B cell (primary cell): ENCODE measurements at regions not wholly inside any gene's neighbourhood (a gene's known extent, or its start where the extent isn't known, plus 50 kb on each side); places are given as distances from the start of the nearest gene placed in this dataset.

Experiments used
- ATAC-seq: fragments of 200-7000 bp; cut with Tn5 transposase; one replicate; pipeline ENCODE4 v1.10.0; 2021; ENCODE audit warnings: low read depth, mild to moderate bottlenecking, moderate number of reproducible peaks, moderate library complexity
- CTCF ChIA-PET: fragments of 350-600 bp; sonication (Branson Sonifier 250); formaldehyde crosslinking; loops from one replicate; lab custom pipeline; 2021; ENCODE audit warnings: antibody characterized with exemption, inconsistent platforms; lab: Charles Lee
- POLR2A ChIA-PET: fragments of 350-600 bp; sonication (Branson Sonifier 250); formaldehyde crosslinking; loops from one replicate; lab custom pipeline; 2021; ENCODE audit warnings: antibody characterized with exemption; lab: Charles Lee
- DNase-seq: peaks from one replicate; pipeline ENCODE4 v3.0.0; 2013
- H2AFZ ChIP-seq: 2 replicates; pipeline ENCODE4 v1.6.1; 2012; ENCODE audit warnings: mild to moderate bottlenecking, low read depth, low read length; ENCODE audit not compliant: insufficient read depth, poor library complexity, severe bottlenecking
- H3K27ac ChIP-seq, 2 donors: 1 replicate in 1 of 2; 2 replicates in 1 of 2; pipeline ENCODE4 v1.5.1; 2012 to 2013; ENCODE audit warnings: low read length in 2 of 2, mild to moderate bottlenecking in 2 of 2, moderate library complexity in 1 of 2
- H3K27me3 ChIP-seq, 4 experiments: fragments of 200-600 bp in 1 of 4; sonication (generic) in 1 of 4; replicated peaks in 1 of 4; 1 replicate in 2 of 4; 2 replicates in 2 of 4; pipeline versions ENCODE4 v1.6.1 to v1.7.0; 2013 to 2016; ENCODE audit warnings: low read length in 3 of 4, mild to moderate bottlenecking in 2 of 4, mixed read lengths in 1 of 4, moderate library complexity in 1 of 4; ENCODE audit not compliant: insufficient read depth in 4 of 4, control insufficient read depth in 3 of 4; ENCODE audit errors: control extremely low read depth in 1 of 4
- H3K36me3 ChIP-seq, 2 experiments: replicated peaks in 1 of 2; 1 replicate in 1 of 2; 2 replicates in 1 of 2; pipeline versions ENCODE4 v1.6.1 to v1.7.1; 2013; ENCODE audit warnings: low read length in 1 of 2; ENCODE audit not compliant: insufficient read depth in 2 of 2, control insufficient read depth in 1 of 2; ENCODE audit errors: control extremely low read depth in 1 of 2, extremely low read depth in 1 of 2
- H3K4me1 ChIP-seq, 2 donors: fragments of 200-600 bp in 1 of 2; sonication (generic) in 1 of 2; 1 replicate in 1 of 2; 2 replicates in 1 of 2; pipeline versions ENCODE4 v1.5.1 to v1.6.1; 2013 to 2017; ENCODE audit warnings: low read length in 2 of 2; ENCODE audit not compliant: control insufficient read depth in 2 of 2, insufficient read depth in 2 of 2
- H3K4me2 ChIP-seq: replicated peaks from 2 replicates; pipeline ENCODE3; 2012; ENCODE audit warnings: mild to moderate bottlenecking, low read depth, low read length; ENCODE audit not compliant: poor library complexity, severe bottlenecking
- H3K4me3 ChIP-seq, 5 experiments: fragments of 200-600 bp in 1 of 5; sonication (generic) in 1 of 5; 1 replicate in 3 of 5; 2 replicates in 2 of 5; pipeline versions ENCODE4 v1.5.1 to v1.7.0; 2011 to 2016; ENCODE audit warnings: low read length in 4 of 5, mild to moderate bottlenecking in 4 of 5, low read depth in 2 of 5, control low read depth in 1 of 5, moderate library complexity in 1 of 5; ENCODE audit not compliant: insufficient read depth in 1 of 5; ENCODE audit errors: control extremely low read depth in 1 of 5, extremely low read depth in 1 of 5
- H3K79me2 ChIP-seq: fragments of 200-600 bp; sonication (generic); one replicate; pipeline ENCODE4 v1.6.0; 2016; ENCODE audit warnings: low read length; ENCODE audit not compliant: control insufficient read depth, insufficient read depth
- H3K9ac ChIP-seq: fragments of 200-600 bp; sonication (generic); 2 replicates; pipeline ENCODE4 v1.6.1; 2017; ENCODE audit warnings: mild to moderate bottlenecking, low read length, moderate library complexity
- H3K9me3 ChIP-seq, 3 donors: one replicate each; pipeline versions ENCODE4 v1.6.1 to v1.7.1; 2013; ENCODE audit warnings: low read length in 2 of 3; ENCODE audit not compliant: control insufficient read depth in 2 of 3, insufficient read depth in 1 of 3; ENCODE audit errors: control extremely low read depth in 1 of 3
- H4K20me1 ChIP-seq: 2 replicates; pipeline ENCODE4 v1.6.0; 2012; ENCODE audit warnings: mild to moderate bottlenecking, low read length; ENCODE audit not compliant: insufficient read depth, control insufficient read depth, poor library complexity, severe bottlenecking
- H3K27ac Mint-ChIP-seq: one replicate; pipeline ENCODE4 v1.8.0; 2021; ENCODE audit warnings: mixed read lengths
- H3K27me3 Mint-ChIP-seq: one replicate; pipeline ENCODE4 v1.8.0; 2021; ENCODE audit warnings: mixed read lengths
- H3K4me1 Mint-ChIP-seq: one replicate; pipeline ENCODE4 v1.8.0; 2021; ENCODE audit warnings: mixed read lengths
- H3K4me3 Mint-ChIP-seq: one replicate; pipeline ENCODE4 v1.8.0; 2021; ENCODE audit warnings: mixed read lengths
- H3K9me3 Mint-ChIP-seq: one replicate; pipeline ENCODE4 v1.8.0; 2022; ENCODE audit warnings: mixed read lengths; ENCODE audit not compliant: insufficient read depth
- EZH2 ChIP-seq: IDR thresholded peaks from 2 replicates; pipeline ENCODE4 v1.6.1; 2012; ENCODE audit warnings: borderline replicate concordance, low read depth, mild to moderate bottlenecking, moderate library complexity, low read length; ENCODE audit not compliant: insufficient read depth, poor library complexity, severe bottlenecking
- WGBS: methylation state at CpG from one replicate; pipeline ENCODE4 v1.1.5; 2013; ENCODE audit warnings: missing lambda C conversion rate; ENCODE audit not compliant: insufficient coverage; 5-methylcytosine and 5-hydroxymethylcytosine counted together
- intact Hi-C: fragments of 100-400 bp; cut with micrococcal nuclease; formaldehyde crosslinking; loops from one replicate; pipeline ENCODE4 v1.10.0; 2022
- TF ChIP-seq, protein P1 (sequence below): fragments of 200-600 bp; IDR thresholded peaks from one replicate; pipeline ENCODE4 v1.8.0; 2022; ENCODE audit warnings: antibody characterized with exemption, mild to moderate bottlenecking

DNA sequence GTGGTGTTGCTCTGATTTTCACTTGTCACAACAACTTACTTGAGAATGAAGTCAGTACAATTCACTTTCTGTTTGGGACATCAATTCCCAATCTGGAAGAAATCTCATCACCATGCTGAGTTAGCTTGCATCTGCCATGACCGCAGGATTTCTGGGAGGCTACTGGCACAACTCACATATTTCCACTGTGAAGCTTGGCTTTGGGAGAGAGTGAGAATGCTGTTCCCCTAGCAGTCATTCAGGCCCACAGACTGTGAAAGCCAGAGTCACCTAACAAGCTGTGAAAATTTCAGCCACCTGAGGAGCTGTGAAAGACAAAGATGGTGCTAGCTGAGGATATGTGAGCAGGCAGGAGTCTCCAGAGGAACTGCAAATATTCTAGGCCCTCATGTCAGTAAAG is 365.2 kb upstream of the TUSC1 start:
- Mint-ChIP-seq H3K4me1 (no peaks in the 10 kb centered on the region), H3K4me3 (no peak overlapping the region), H3K27me3 (no peaks in the 10 kb centered on the region), H3K9me3 (no peaks in the 10 kb centered on the region), H3K27ac (no peak overlapping the region)
- H3K27ac ChIP-seq = no peak overlapping the region
- no peaks in the 10 kb centered on the region for H3K4me1 ChIP-seq
- no peak overlapping the region for H2AFZ ChIP-seq
- no peak overlapping the region for H3K9ac ChIP-seq
- H4K20me1 ChIP-seq = no peaks in the 10 kb centered on the region
- CTCF ChIA-PET = no interaction called here
- H3K4me2 ChIP-seq = no peak overlapping the region
- H3K9me3 ChIP-seq = peaks cover 0 to 3% (median 0%) of the 10 kb centered on the region in 3 donors
- ATAC-seq = no peak
- WGBS = no CpG with 5 or more reads among the region's 1 CpG
- H3K27me3 ChIP-seq = no peaks in the 10 kb centered on the region
- intact Hi-C loops = no loop called here
- no peaks in the 10 kb centered on the region for H3K79me2 ChIP-seq
- POLR2A ChIA-PET = no interaction called here
- H3K4me3 ChIP-seq = no peak overlapping the region
- TF ChIP-seq, protein P1, sequence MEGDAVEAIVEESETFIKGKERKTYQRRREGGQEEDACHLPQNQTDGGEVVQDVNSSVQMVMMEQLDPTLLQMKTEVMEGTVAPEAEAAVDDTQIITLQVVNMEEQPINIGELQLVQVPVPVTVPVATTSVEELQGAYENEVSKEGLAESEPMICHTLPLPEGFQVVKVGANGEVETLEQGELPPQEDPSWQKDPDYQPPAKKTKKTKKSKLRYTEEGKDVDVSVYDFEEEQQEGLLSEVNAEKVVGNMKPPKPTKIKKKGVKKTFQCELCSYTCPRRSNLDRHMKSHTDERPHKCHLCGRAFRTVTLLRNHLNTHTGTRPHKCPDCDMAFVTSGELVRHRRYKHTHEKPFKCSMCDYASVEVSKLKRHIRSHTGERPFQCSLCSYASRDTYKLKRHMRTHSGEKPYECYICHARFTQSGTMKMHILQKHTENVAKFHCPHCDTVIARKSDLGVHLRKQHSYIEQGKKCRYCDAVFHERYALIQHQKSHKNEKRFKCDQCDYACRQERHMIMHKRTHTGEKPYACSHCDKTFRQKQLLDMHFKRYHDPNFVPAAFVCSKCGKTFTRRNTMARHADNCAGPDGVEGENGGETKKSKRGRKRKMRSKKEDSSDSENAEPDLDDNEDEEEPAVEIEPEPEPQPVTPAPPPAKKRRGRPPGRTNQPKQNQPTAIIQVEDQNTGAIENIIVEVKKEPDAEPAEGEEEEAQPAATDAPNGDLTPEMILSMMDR = no peak
- no peak for TF ChIP-seq EZH2
- no peaks in the 10 kb centered on the region for H3K36me3 ChIP-seq
- DNase-seq = no peak

DNA sequence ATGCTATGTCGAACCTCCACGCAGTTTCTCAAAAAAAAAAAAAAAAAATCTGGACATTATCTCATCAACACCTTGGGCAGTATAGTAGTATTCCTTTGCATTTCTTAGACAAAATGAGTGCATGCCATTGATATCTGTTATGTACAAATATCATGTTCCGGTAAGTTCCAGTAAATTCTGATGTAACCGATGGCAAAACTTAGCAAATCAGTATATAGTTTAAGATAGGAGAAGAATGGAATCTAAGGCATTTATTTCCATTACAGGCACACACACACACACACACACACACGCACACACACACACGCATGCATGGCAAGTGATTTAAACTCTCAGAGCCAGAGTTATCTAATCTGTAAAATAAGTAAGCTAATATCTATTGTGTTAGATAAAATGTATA is 356.5 kb upstream of the TUSC1 start:
- no peaks in the 10 kb centered on the region for H3K36me3 ChIP-seq
- CTCF ChIA-PET = no interaction called here
- POLR2A ChIA-PET = no interaction called here

More for the DNA sequence above, 356.5 kb upstream of the TUSC1 start:
- no peak for DNase-seq
- no CpG with 5 or more reads among the region's 6 CpGs for WGBS
- Histone ChIP-seq H3K4me2 (no peak overlapping the region), H3K27me3 (no peaks in the 10 kb centered on the region), H2AFZ (no peak overlapping the region), H3K4me3 (no peak overlapping the region), H3K4me1 (no peaks in the 10 kb centered on the region), H3K9ac (no peak overlapping the region), H4K20me1 (no peaks in the 10 kb centered on the region), H3K27ac (no peak overlapping the region), H3K9me3 (peaks cover 0 to 3% (median 0%) of the 10 kb centered on the region in 3 donors), H3K79me2 (no peaks in the 10 kb centered on the region)
- TF ChIP-seq EZH2 = no peak
- TF ChIP-seq, protein P1 = no peak
- Mint-ChIP-seq H3K27me3 (no peaks in the 10 kb centered on the region), H3K9me3 (peaks cover 5% of the 10 kb centered on the region), H3K4me1 (no peaks in the 10 kb centered on the region), H3K27ac (no peak overlapping the region), H3K4me3 (no peak overlapping the region)
- intact Hi-C loops = no loop called here
- no peak for ATAC-seq
